Transverse colon (tissue), 3 donors: ENCODE measurements at regions not wholly inside any gene's neighbourhood (a gene's known extent, or its start where the extent isn't known, plus 50 kb on each side); places are given as distances from the start of the nearest gene placed in this dataset.

Experiments used
- CTCF ChIP-seq, 5 experiments: fragments of 200-600 bp in 3 of 5; fragments of 450-650 bp in 2 of 5; sonication (generic) in 3 of 5; IDR thresholded peaks; 1 replicate in 2 of 5; 2 replicates in 3 of 5; pipeline ENCODE4 v1.5.1; 2016 to 2017; ENCODE audit warnings: antibody characterized with exemption in 5 of 5, inconsistent platforms in 3 of 5, mild to moderate bottlenecking in 2 of 5, moderate library complexity in 1 of 5
- EP300 ChIP-seq: sonication (generic); formaldehyde crosslinking; IDR thresholded peaks from one replicate; pipeline ENCODE4 v1.6.1; 2017; ENCODE audit warnings: antibody characterized with exemption, low read depth
- POLR2A ChIP-seq: fragments of 450-650 bp; IDR thresholded peaks from one replicate; pipeline ENCODE4 v1.6.1; 2016; ENCODE audit warnings: antibody characterized with exemption, mild to moderate bottlenecking, moderate library complexity

- TF ChIP-seq CTCF (IDR thresholded peaks at IDR 0.05) = no peak
- TF ChIP-seq EP300 = no peak
- no peak for TF ChIP-seq POLR2A
These were observed 138.0 kb upstream of the BOD1L1 start for GRCh38 chr4:13765539-13765938.
